Parathyroid adenoma (tissue), 2 donors: ENCODE measurements at regions not wholly inside any gene's neighbourhood (a gene's known extent, or its start where the extent isn't known, plus 50 kb on each side); places are given as distances from the start of the nearest gene placed in this dataset.

Experiments
- H2AFZ ChIP-seq: fragments of 300-600 bp; sonication (generic); one replicate; pipeline ENCODE4 v1.7.0; 2017; ENCODE audit warnings: antibody characterized with exemption, mild to moderate bottlenecking
- H3K27ac ChIP-seq: fragments of 300-600 bp; sonication (generic); one replicate; pipeline ENCODE4 v1.7.0; 2017
- H3K27me3 ChIP-seq: fragments of 300-600 bp; sonication (generic); one replicate; pipeline ENCODE4 v1.7.0; 2017; ENCODE audit warnings: low read length; ENCODE audit not compliant: control insufficient read depth, insufficient read depth
- H3K36me3 ChIP-seq: fragments of 300-600 bp; sonication (generic); one replicate; pipeline ENCODE4 v1.7.0; 2017; ENCODE audit warnings: low read length; ENCODE audit not compliant: control insufficient read depth, insufficient read depth
- H3K4me1 ChIP-seq: fragments of 300-600 bp; sonication (generic); one replicate; pipeline ENCODE4 v1.7.0; 2017; ENCODE audit warnings: control low read depth
- H3K4me2 ChIP-seq: fragments of 300-600 bp; sonication (generic); one replicate; pipeline ENCODE4 v1.7.0; 2017; ENCODE audit warnings: low read length
- H3K4me3 ChIP-seq: fragments of 300-600 bp; sonication (generic); one replicate; pipeline ENCODE4 v1.7.0; 2017; ENCODE audit warnings: low read depth, low read length
- H3K79me2 ChIP-seq: fragments of 300-600 bp; sonication (generic); one replicate; pipeline ENCODE4 v1.7.0; 2017; ENCODE audit warnings: control low read depth
- H3K9ac ChIP-seq: fragments of 300-600 bp; sonication (generic); one replicate; pipeline ENCODE4 v1.7.0; 2017; ENCODE audit warnings: mild to moderate bottlenecking
- H3K9me3 ChIP-seq: fragments of 300-600 bp; sonication (generic); one replicate; pipeline ENCODE4 v1.7.0; 2017; ENCODE audit warnings: low read length; ENCODE audit not compliant: control insufficient read depth
- CTCF ChIP-seq: fragments of 300-600 bp; sonication (generic); IDR thresholded peaks from one replicate; pipeline ENCODE4 v1.7.0; 2017; ENCODE audit warnings: antibody characterized with exemption, mild to moderate bottlenecking
- donor health status: primary hyperparathyroidism.

- Histone ChIP-seq H3K4me2 (no peak overlapping the region), H3K9ac (no peak overlapping the region), H2AFZ (no peak overlapping the region), H3K79me2 (no peaks in the 10 kb centered on the region), H3K9me3 (no peaks in the 10 kb centered on the region), H3K4me3 (no peak overlapping the region), H3K4me1 (no peaks in the 10 kb centered on the region), H3K27ac (no peak overlapping the region), H3K36me3 (no peaks in the 10 kb centered on the region), H3K27me3 (no peaks in the 10 kb centered on the region)
- TF ChIP-seq CTCF, result no peak
Measured at GRCh38 chr1:63051356-63051755, 267.4 kb downstream of the ATG4C start.

GRCh38 chr1:63051886-63052285 is 268.0 kb downstream of the ATG4C start:
- H3K4me2 ChIP-seq, result no peak overlapping the region
- no peaks in the 10 kb centered on the region for H3K27me3 ChIP-seq
- H3K9ac ChIP-seq, result no peak overlapping the region
- no peaks in the 10 kb centered on the region for H3K36me3 ChIP-seq
- no peaks in the 10 kb centered on the region for H3K9me3 ChIP-seq
- no peak overlapping the region for H3K27ac ChIP-seq
- no peaks in the 10 kb centered on the region for H3K79me2 ChIP-seq
- no peak overlapping the region for H3K4me3 ChIP-seq
- no peak overlapping the region for H2AFZ ChIP-seq
- TF ChIP-seq CTCF, result no peak
- H3K4me1 ChIP-seq, result no peaks in the 10 kb centered on the region

- no peaks in the 10 kb centered on the region for H3K36me3 ChIP-seq
Measured at GRCh38 chr1:63054184-63054583, 268.2 kb upstream of the FOXD3 start.

GRCh38 chr1:63063367-63063766 is 259.0 kb upstream of the FOXD3 start:
- Histone ChIP-seq H3K9ac (no peak overlapping the region), H3K79me2 (no peaks in the 10 kb centered on the region), H3K4me1 (no peaks in the 10 kb centered on the region), H3K36me3 (no peaks in the 10 kb centered on the region), H3K4me3 (no peak overlapping the region), H3K4me2 (no peak overlapping the region), H3K27ac (no peak overlapping the region), H2AFZ (no peak overlapping the region), H3K9me3 (no peaks in the 10 kb centered on the region), H3K27me3 (no peaks in the 10 kb centered on the region)
- TF ChIP-seq CTCF, result no peak

More at GRCh38 chr1:63054184-63054583, 268.2 kb upstream of the FOXD3 start:
- no peak overlapping the region for H3K4me3 ChIP-seq
- no peaks in the 10 kb centered on the region for H3K4me1 ChIP-seq
- no peak overlapping the region for H2AFZ ChIP-seq
- H3K4me2 ChIP-seq, result no peak overlapping the region
- no peaks in the 10 kb centered on the region for H3K9me3 ChIP-seq
- no peak for TF ChIP-seq CTCF
- no peaks in the 10 kb centered on the region for H3K27me3 ChIP-seq
- no peaks in the 10 kb centered on the region for H3K79me2 ChIP-seq
- H3K27ac ChIP-seq, result no peak overlapping the region
- H3K9ac ChIP-seq, result no peak overlapping the region

- H3K79me2 ChIP-seq, result no peaks in the 10 kb centered on the region
- H3K4me2 ChIP-seq, result no peak overlapping the region
- no peaks in the 10 kb centered on the region for H3K4me1 ChIP-seq
- H3K4me3 ChIP-seq, result no peak overlapping the region
- H3K27me3 ChIP-seq, result no peaks in the 10 kb centered on the region
- no peak overlapping the region for H3K9ac ChIP-seq
- TF ChIP-seq CTCF, result no peak
- no peaks in the 10 kb centered on the region for H3K9me3 ChIP-seq
- no peaks in the 10 kb centered on the region for H3K36me3 ChIP-seq
- H3K27ac ChIP-seq, result no peak overlapping the region
- no peak overlapping the region for H2AFZ ChIP-seq
Measured at GRCh38 chr1:63064135-63064534, 258.2 kb upstream of the FOXD3 start.
